ENCODE measurements at regions not wholly inside any gene's neighbourhood (a gene's known extent, or its start where the extent isn't known, plus 50 kb on each side); places are given as distances from the start of the nearest gene placed in this dataset.

- TF ChIP-seq, protein P1, sequence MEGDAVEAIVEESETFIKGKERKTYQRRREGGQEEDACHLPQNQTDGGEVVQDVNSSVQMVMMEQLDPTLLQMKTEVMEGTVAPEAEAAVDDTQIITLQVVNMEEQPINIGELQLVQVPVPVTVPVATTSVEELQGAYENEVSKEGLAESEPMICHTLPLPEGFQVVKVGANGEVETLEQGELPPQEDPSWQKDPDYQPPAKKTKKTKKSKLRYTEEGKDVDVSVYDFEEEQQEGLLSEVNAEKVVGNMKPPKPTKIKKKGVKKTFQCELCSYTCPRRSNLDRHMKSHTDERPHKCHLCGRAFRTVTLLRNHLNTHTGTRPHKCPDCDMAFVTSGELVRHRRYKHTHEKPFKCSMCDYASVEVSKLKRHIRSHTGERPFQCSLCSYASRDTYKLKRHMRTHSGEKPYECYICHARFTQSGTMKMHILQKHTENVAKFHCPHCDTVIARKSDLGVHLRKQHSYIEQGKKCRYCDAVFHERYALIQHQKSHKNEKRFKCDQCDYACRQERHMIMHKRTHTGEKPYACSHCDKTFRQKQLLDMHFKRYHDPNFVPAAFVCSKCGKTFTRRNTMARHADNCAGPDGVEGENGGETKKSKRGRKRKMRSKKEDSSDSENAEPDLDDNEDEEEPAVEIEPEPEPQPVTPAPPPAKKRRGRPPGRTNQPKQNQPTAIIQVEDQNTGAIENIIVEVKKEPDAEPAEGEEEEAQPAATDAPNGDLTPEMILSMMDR (conservative IDR thresholded peaks at IDR 0.05; ENCODE audit: low read length) = no peak
- TF ChIP-seq EZH2phosphoT487 (IDR thresholded peaks at IDR 0.05; ENCODE audit: borderline replicate concordance, low read depth, low read length) = no peak
Measured at GRCh38 chr17:6297960-6298359, 137.0 kb downstream of the AIPL1 start.

All from OCI-LY7 (cell line).